ENCODE measurements at regions not wholly inside any gene's neighbourhood (a gene's known extent, or its start where the extent isn't known, plus 50 kb on each side); places are given as distances from the start of the nearest gene placed in this dataset.

GRCh38 chrX:1938190-1938589 lies 323.3 kb downstream of the ASMT start:
- no peak for TF ChIP-seq STAT6 (CRISPR knock-in tag; conservative IDR thresholded peaks at IDR 0.05; ENCODE audit: low read depth)
- ATAC-seq (no peak), DNase-seq (ENCODE audit: low spot score) (no peak)
- Mint-ChIP-seq H3K36me3 (peaks cover 10% of the 10 kb centered on the region), H3K4me3 (no peak overlapping the region), H3K27ac (no peak overlapping the region), H3K4me1 (peaks cover 19% of the 10 kb centered on the region), H3K27me3 (ENCODE audit: low read depth) (no peaks in the 10 kb centered on the region), H3K9me3 (peaks cover 21% of the 10 kb centered on the region)
- ChIA-PET CTCF (no interaction called here), POLR2A (no interaction called here)

GRCh38 chrX:1941321-1941720 lies 326.5 kb downstream of the ASMT start:
- ChIA-PET CTCF (no interaction called here), POLR2A (no interaction called here)
- H3K27ac Mint-ChIP-seq: no peak overlapping the region; the same call in 1 of the 2 replicates
- ATAC-seq (peak; percentile 53), DNase-seq (ENCODE audit: low spot score) (no peak)
- peaks cover 10% of the 10 kb centered on the region for H3K36me3 Mint-ChIP-seq
- H3K4me3 Mint-ChIP-seq: no peak overlapping the region
- peaks cover 21% of the 10 kb centered on the region for H3K9me3 Mint-ChIP-seq
- TF ChIP-seq ZNF263 (CRISPR knock-in tag; IDR thresholded peaks at IDR 0.05; ENCODE audit: low read depth): no peak
- no peak for TF ChIP-seq NR2C2 (CRISPR knock-in tag; IDR thresholded peaks at IDR 0.05)
- no peak for TF ChIP-seq ATF3 (CRISPR knock-in tag; conservative IDR thresholded peaks at IDR 0.05)
- no peak for TF ChIP-seq FOXJ3 (CRISPR knock-in tag; IDR thresholded peaks at IDR 0.05; ENCODE audit: borderline replicate concordance)
- TF ChIP-seq NR3C1 (CRISPR knock-in tag; conservative IDR thresholded peaks at IDR 0.05; ENCODE audit: low read depth): no peak
- TF ChIP-seq, protein P1, sequence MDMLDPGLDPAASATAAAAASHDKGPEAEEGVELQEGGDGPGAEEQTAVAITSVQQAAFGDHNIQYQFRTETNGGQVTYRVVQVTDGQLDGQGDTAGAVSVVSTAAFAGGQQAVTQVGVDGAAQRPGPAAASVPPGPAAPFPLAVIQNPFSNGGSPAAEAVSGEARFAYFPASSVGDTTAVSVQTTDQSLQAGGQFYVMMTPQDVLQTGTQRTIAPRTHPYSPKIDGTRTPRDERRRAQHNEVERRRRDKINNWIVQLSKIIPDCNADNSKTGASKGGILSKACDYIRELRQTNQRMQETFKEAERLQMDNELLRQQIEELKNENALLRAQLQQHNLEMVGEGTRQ (CRISPR knock-in tag; IDR thresholded peaks at IDR 0.05): no peak
- no peak for TF ChIP-seq RORB (CRISPR knock-in tag; IDR thresholded peaks at IDR 0.05)
- TF ChIP-seq SOX15 (CRISPR knock-in tag; IDR thresholded peaks at IDR 0.05): no peak
- TF ChIP-seq CREM (CRISPR knock-in tag; IDR thresholded peaks at IDR 0.05): no peak
- TF ChIP-seq, protein P2, sequence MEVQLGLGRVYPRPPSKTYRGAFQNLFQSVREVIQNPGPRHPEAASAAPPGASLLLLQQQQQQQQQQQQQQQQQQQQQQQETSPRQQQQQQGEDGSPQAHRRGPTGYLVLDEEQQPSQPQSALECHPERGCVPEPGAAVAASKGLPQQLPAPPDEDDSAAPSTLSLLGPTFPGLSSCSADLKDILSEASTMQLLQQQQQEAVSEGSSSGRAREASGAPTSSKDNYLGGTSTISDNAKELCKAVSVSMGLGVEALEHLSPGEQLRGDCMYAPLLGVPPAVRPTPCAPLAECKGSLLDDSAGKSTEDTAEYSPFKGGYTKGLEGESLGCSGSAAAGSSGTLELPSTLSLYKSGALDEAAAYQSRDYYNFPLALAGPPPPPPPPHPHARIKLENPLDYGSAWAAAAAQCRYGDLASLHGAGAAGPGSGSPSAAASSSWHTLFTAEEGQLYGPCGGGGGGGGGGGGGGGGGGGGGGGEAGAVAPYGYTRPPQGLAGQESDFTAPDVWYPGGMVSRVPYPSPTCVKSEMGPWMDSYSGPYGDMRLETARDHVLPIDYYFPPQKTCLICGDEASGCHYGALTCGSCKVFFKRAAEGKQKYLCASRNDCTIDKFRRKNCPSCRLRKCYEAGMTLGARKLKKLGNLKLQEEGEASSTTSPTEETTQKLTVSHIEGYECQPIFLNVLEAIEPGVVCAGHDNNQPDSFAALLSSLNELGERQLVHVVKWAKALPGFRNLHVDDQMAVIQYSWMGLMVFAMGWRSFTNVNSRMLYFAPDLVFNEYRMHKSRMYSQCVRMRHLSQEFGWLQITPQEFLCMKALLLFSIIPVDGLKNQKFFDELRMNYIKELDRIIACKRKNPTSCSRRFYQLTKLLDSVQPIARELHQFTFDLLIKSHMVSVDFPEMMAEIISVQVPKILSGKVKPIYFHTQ (CRISPR knock-in tag; IDR thresholded peaks at IDR 0.05): no peak
- no peak for TF ChIP-seq MYBL2 (CRISPR knock-in tag; IDR thresholded peaks at IDR 0.05)
- TF ChIP-seq, protein P3, sequence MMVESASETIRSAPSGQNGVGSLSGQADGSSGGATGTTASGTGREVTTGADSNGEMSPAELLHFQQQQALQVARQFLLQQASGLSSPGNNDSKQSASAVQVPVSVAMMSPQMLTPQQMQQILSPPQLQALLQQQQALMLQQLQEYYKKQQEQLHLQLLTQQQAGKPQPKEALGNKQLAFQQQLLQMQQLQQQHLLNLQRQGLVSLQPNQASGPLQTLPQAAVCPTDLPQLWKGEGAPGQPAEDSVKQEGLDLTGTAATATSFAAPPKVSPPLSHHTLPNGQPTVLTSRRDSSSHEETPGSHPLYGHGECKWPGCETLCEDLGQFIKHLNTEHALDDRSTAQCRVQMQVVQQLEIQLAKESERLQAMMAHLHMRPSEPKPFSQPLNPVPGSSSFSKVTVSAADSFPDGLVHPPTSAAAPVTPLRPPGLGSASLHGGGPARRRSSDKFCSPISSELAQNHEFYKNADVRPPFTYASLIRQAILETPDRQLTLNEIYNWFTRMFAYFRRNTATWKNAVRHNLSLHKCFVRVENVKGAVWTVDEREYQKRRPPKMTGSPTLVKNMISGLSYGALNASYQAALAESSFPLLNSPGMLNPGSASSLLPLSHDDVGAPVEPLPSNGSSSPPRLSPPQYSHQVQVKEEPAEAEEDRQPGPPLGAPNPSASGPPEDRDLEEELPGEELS (CRISPR knock-in tag; IDR thresholded peaks at IDR 0.05): no peak
- no peak for TF ChIP-seq FOXP1 (CRISPR knock-in tag; IDR thresholded peaks at IDR 0.05; ENCODE audit: borderline replicate concordance)
- TF ChIP-seq SMAD4 (CRISPR knock-in tag; IDR thresholded peaks at IDR 0.05): no peak
- TF ChIP-seq, protein P4, sequence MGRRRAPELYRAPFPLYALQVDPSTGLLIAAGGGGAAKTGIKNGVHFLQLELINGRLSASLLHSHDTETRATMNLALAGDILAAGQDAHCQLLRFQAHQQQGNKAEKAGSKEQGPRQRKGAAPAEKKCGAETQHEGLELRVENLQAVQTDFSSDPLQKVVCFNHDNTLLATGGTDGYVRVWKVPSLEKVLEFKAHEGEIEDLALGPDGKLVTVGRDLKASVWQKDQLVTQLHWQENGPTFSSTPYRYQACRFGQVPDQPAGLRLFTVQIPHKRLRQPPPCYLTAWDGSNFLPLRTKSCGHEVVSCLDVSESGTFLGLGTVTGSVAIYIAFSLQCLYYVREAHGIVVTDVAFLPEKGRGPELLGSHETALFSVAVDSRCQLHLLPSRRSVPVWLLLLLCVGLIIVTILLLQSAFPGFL (CRISPR knock-in tag; IDR thresholded peaks at IDR 0.05; ENCODE audit: borderline replicate concordance): no peak
- TF ChIP-seq GRHL2 (CRISPR knock-in tag; IDR thresholded peaks at IDR 0.05; ENCODE audit: insufficient replicate concordance, severe bottlenecking): no peak
- TF ChIP-seq TEAD4 (CRISPR knock-in tag; IDR thresholded peaks at IDR 0.05): no peak
- no peak for TF ChIP-seq NFE2L1 (CRISPR knock-in tag; IDR thresholded peaks at IDR 0.05)
- no peaks in the 10 kb centered on the region for H3K27me3 Mint-ChIP-seq (ENCODE audit: low read depth)
- peaks cover 5% of the 10 kb centered on the region for H3K4me1 Mint-ChIP-seq
